ENCODE measurements at regions not wholly inside any gene's neighbourhood (a gene's known extent, or its start where the extent isn't known, plus 50 kb on each side); places are given as distances from the start of the nearest gene placed in this dataset.

- no peak for DNase-seq (ENCODE audit: low read depth in 4 of 4, low spot score in 3 of 4)
Observed at GRCh38 chr18:47602273-47602897, 328.1 kb downstream of the SMAD2 start.

- DNase-seq (ENCODE audit: low read depth in 4 of 4, low spot score in 3 of 4) = no peak
Observed at GRCh38 chr18:47601581-47602272, 328.7 kb downstream of the SMAD2 start.

- no peak for DNase-seq (ENCODE audit: low read depth in 4 of 4, low spot score in 3 of 4)
Observed at GRCh38 chr18:47595831-47596501, 334.5 kb downstream of the SMAD2 start.

- DNase-seq (ENCODE audit: low read depth in 4 of 4, low spot score in 3 of 4) = no peak
Observed at GRCh38 chr18:47594621-47595086, 335.8 kb downstream of the SMAD2 start.

- no peak for DNase-seq (ENCODE audit: low read depth in 4 of 4, low spot score in 3 of 4)
Observed at GRCh38 chr18:47593744-47594472, 336.6 kb downstream of the SMAD2 start.

- no peak for DNase-seq (ENCODE audit: low read depth in 4 of 4, low spot score in 3 of 4)
Observed at GRCh38 chr18:47591429-47591828, 339.0 kb downstream of the SMAD2 start.

- DNase-seq (ENCODE audit: low read depth in 4 of 4, low spot score in 3 of 4) = no peak
Observed at GRCh38 chr18:47587587-47587986, 336.1 kb upstream of the SKOR2 start.

GRCh38 chr18:47586418-47587070 is 335.1 kb upstream of the SKOR2 start:
- DNase-seq (ENCODE audit: low read depth in 4 of 4, low spot score in 3 of 4) = no peak

- DNase-seq (ENCODE audit: low read depth in 4 of 4, low spot score in 3 of 4) = no peak
Observed at GRCh38 chr18:47585914-47586313, 334.5 kb upstream of the SKOR2 start.

- no peak for DNase-seq (ENCODE audit: low read depth in 4 of 4, low spot score in 3 of 4)
Observed at GRCh38 chr18:47585136-47585535, 333.7 kb upstream of the SKOR2 start.

GRCh38 chr18:47582093-47582492 is 330.6 kb upstream of the SKOR2 start:
- DNase-seq (ENCODE audit: low read depth in 4 of 4, low spot score in 3 of 4) = peak in 3 of 4 donors; percentile 5 to 35 (median 10)

GRCh38 chr18:47577520-47577919 is 326.1 kb upstream of the SKOR2 start:
- no peak for DNase-seq (ENCODE audit: low read depth in 4 of 4, low spot score in 3 of 4)

GRCh38 chr18:47574966-47575365 is 323.5 kb upstream of the SKOR2 start:
- no peak for DNase-seq (ENCODE audit: low read depth in 4 of 4, low spot score in 3 of 4)

GRCh38 chr18:47571957-47572356 is 320.5 kb upstream of the SKOR2 start:
- no peak for DNase-seq (ENCODE audit: low read depth in 4 of 4, low spot score in 3 of 4)

GRCh38 chr18:47566809-47567208 is 315.3 kb upstream of the SKOR2 start:
- no peak for DNase-seq (ENCODE audit: low read depth in 4 of 4, low spot score in 3 of 4)

- DNase-seq (ENCODE audit: low read depth in 4 of 4, low spot score in 3 of 4) = no peak
Observed at GRCh38 chr18:47560723-47561715, 309.6 kb upstream of the SKOR2 start.

- no peak for DNase-seq (ENCODE audit: low read depth in 4 of 4, low spot score in 3 of 4)
Observed at GRCh38 chr18:47558110-47558750, 306.8 kb upstream of the SKOR2 start.

GRCh38 chr18:47557160-47557559 is 305.7 kb upstream of the SKOR2 start:
- no peak for DNase-seq (ENCODE audit: low read depth in 4 of 4, low spot score in 3 of 4)

- no peak for DNase-seq (ENCODE audit: low read depth in 4 of 4, low spot score in 3 of 4)
Observed at GRCh38 chr18:47552783-47553182, 301.3 kb upstream of the SKOR2 start.
